HEK293T (cell line): ENCODE measurements at regions not wholly inside any gene's neighbourhood (a gene's known extent, or its start where the extent isn't known, plus 50 kb on each side); places are given as distances from the start of the nearest gene placed in this dataset.

Experiments
- BHLHE40 ChIP-seq: fragments of 450-650 bp; IDR thresholded peaks from 2 replicates; pipeline ENCODE4 v1.6.1; 2016; ENCODE audit warnings: mild to moderate bottlenecking, moderate library complexity, borderline replicate concordance
- FOXK2 ChIP-seq: fragments of 450-650 bp; IDR thresholded peaks from 2 replicates; pipeline ENCODE4 v1.6.1; 2016; ENCODE audit warnings: mild to moderate bottlenecking
- HDGF ChIP-seq: fragments of 450-650 bp; IDR thresholded peaks from 2 replicates; pipeline ENCODE4 v1.6.1; 2017; ENCODE audit warnings: antibody characterized with exemption, borderline replicate concordance
- L3MBTL2 ChIP-seq: fragments of 450-650 bp; conservative IDR thresholded peaks from 2 replicates; pipeline ENCODE4 v1.6.1; 2016; ENCODE audit warnings: mild to moderate bottlenecking
- LEF1 ChIP-seq: fragments of 450-650 bp; IDR thresholded peaks from 2 replicates; pipeline ENCODE4 v1.6.1; 2017; ENCODE audit warnings: mild to moderate bottlenecking, borderline replicate concordance
- PKNOX1 ChIP-seq: fragments of 450-650 bp; IDR thresholded peaks from 2 replicates; pipeline ENCODE4 v1.6.1; 2016
- SP1 ChIP-seq: fragments of 450-650 bp; IDR thresholded peaks from 2 replicates; pipeline ENCODE4 v1.6.1; 2017
- SUZ12 ChIP-seq: fragments of 450-650 bp; IDR thresholded peaks from 2 replicates; pipeline ENCODE4 v1.6.1; 2016; ENCODE audit warnings: mild to moderate bottlenecking
- TARDBP ChIP-seq: fragments of 450-650 bp; IDR thresholded peaks from 2 replicates; pipeline ENCODE4 v1.6.1; 2016
- ZNF384 ChIP-seq: fragments of 450-650 bp; IDR thresholded peaks from 2 replicates; pipeline ENCODE4 v1.6.1; 2016

GRCh38 chr2:198701481-198701880 lies 756.3 kb downstream of the SATB2 start:
- TF ChIP-seq LEF1 (no peak), SP1 (no peak), BHLHE40 (no peak), HDGF (no peak), SUZ12 (no peak), L3MBTL2 (no peak), TARDBP (no peak), PKNOX1 (no peak), FOXK2 (no peak), ZNF384 (no peak)
